ENCODE measurements at regions not wholly inside any gene's neighbourhood (a gene's known extent, or its start where the extent isn't known, plus 50 kb on each side); places are given as distances from the start of the nearest gene placed in this dataset.

DNA sequence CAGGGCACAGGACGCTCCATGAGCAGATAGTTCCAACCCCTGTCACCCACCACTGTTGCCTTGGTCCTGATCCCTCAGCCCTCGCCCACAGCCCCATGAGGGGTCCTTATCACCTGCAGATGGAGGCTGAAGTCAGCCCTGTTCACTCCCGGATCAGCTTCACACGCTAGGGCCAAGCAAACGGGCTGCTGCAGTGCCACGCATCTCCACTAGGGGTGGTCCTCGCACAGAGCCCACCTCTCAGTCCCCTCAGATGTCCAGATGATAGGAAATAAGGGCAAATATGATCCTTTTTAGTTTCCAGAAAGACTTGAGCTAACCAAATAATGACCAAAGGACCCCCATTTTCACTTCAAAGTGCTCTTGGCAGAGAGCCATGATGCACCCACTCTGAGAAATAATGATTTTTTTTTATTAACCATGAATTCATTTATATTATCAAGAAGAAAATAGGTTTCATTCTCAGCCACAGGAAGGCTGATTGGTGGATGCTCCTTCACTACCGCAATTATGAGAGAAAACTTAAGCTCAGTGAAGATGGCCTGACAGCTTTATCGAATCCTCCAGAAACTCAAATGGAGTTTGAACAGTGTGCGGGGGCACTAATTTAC is 71.9 kb upstream of the KLHL29 start:
- CTCF ChIA-PET = interaction anchor here (0.6 to 1.4 kb wide), 5 partner anchors 9 to 865 kb away, joined by 3 to 6 read pairs (median 4); no protein-coding TSS in a partner anchor
- POLR2A ChIA-PET = no interaction called here
- TF ChIP-seq ARNT (IDR thresholded peaks at IDR 0.05) (no peak), CTBP1 (IDR thresholded peaks at IDR 0.05; ENCODE audit: borderline replicate concordance) (no peak), SP1 (IDR thresholded peaks at IDR 0.05) (no peak), ELF4 (IDR thresholded peaks at IDR 0.05) (no peak), HDGF (IDR thresholded peaks at IDR 0.05; ENCODE audit: borderline replicate concordance) (no peak), LEF1 (IDR thresholded peaks at IDR 0.05; ENCODE audit: borderline replicate concordance) (no peak), FOXM1 (IDR thresholded peaks at IDR 0.05; ENCODE audit: borderline replicate concordance) (no peak), SUZ12 (IDR thresholded peaks at IDR 0.05) (no peak), L3MBTL2 (conservative IDR thresholded peaks at IDR 0.05) (no peak), FOXK2 (IDR thresholded peaks at IDR 0.05) (no peak), ZNF384 (IDR thresholded peaks at IDR 0.05) (no peak), BHLHE40 (IDR thresholded peaks at IDR 0.05; ENCODE audit: borderline replicate concordance) (no peak), FOXA1 (IDR thresholded peaks at IDR 0.05) (no peak), TARDBP (IDR thresholded peaks at IDR 0.05) (no peak), NFRKB (IDR thresholded peaks at IDR 0.05) (no peak)
- TF ChIP-seq, protein P1, sequence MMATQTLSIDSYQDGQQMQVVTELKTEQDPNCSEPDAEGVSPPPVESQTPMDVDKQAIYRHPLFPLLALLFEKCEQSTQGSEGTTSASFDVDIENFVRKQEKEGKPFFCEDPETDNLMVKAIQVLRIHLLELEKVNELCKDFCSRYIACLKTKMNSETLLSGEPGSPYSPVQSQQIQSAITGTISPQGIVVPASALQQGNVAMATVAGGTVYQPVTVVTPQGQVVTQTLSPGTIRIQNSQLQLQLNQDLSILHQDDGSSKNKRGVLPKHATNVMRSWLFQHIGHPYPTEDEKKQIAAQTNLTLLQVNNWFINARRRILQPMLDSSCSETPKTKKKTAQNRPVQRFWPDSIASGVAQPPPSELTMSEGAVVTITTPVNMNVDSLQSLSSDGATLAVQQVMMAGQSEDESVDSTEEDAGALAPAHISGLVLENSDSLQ (IDR thresholded peaks at IDR 0.05) = no peak
- DNase-seq (ENCODE audit: extremely low spot score) = peak; percentile 79

DNA sequence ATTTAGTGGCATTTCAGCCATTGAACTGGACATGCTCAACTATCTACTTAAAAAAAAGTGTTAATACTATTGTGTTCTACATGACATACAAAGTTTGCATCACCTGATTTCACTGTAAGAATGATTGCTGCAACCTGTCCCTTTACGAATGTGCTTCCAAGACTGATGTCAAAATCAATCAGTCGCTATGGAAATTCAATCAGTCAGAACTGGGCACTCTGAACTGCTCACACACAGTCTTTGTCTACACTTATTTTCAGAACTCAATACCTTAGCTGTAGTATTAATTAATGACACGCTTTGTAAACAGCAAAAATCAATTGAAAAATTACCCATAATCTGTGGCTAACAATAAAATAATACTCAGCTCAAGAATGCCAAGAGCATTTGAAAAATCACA is 70.3 kb upstream of the KLHL29 start:
- TF ChIP-seq ZNF384 (IDR thresholded peaks at IDR 0.05) = no peak
- no peak for TF ChIP-seq FOXA1 (IDR thresholded peaks at IDR 0.05)
- TF ChIP-seq ELF4 (IDR thresholded peaks at IDR 0.05) = no peak
- no peak for TF ChIP-seq TARDBP (IDR thresholded peaks at IDR 0.05)
- no peak for TF ChIP-seq FOXM1 (IDR thresholded peaks at IDR 0.05; ENCODE audit: borderline replicate concordance)
- TF ChIP-seq SUZ12 (IDR thresholded peaks at IDR 0.05) = no peak
- no peak for TF ChIP-seq BHLHE40 (IDR thresholded peaks at IDR 0.05; ENCODE audit: borderline replicate concordance)
- TF ChIP-seq HDGF (IDR thresholded peaks at IDR 0.05; ENCODE audit: borderline replicate concordance) = no peak
- no peak for TF ChIP-seq LEF1 (IDR thresholded peaks at IDR 0.05; ENCODE audit: borderline replicate concordance)
- TF ChIP-seq NFRKB (IDR thresholded peaks at IDR 0.05) = no peak
- TF ChIP-seq CTBP1 (IDR thresholded peaks at IDR 0.05; ENCODE audit: borderline replicate concordance) = no peak
- TF ChIP-seq L3MBTL2 (conservative IDR thresholded peaks at IDR 0.05) = no peak
- TF ChIP-seq, protein P1 (IDR thresholded peaks at IDR 0.05) = no peak
- no peak for TF ChIP-seq FOXK2 (IDR thresholded peaks at IDR 0.05)
- ChIA-PET CTCF (no interaction called here), POLR2A (no interaction called here)
- no peak for DNase-seq (ENCODE audit: extremely low spot score)

DNA sequence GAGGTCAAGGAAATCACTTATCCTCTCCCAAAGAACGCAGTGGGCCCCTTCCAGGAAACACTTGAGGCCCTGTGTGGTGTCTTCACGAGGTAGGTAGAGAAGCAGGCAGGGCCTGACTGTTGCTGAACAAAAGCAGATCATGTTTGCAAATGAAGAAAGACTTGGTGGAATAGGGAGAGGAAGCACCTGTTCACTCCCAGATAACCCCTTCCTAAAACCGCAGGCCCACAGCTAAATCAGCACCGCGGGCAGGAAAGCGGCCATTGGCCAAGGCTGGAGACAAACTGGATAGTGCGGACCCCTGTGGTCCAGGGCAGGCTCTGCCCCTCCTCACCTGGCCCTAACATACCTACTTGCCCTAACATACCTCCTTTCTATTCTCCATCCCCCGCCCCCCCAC is 64.9 kb upstream of the KLHL29 start:
- POLR2A ChIA-PET = no interaction called here
- no peak for DNase-seq (ENCODE audit: extremely low spot score)
- CTCF ChIA-PET = no interaction called here
- no peak for TF ChIP-seq LEF1 (IDR thresholded peaks at IDR 0.05; ENCODE audit: borderline replicate concordance)
- TF ChIP-seq ZNF384 (IDR thresholded peaks at IDR 0.05) = no peak
- TF ChIP-seq FOXA1 (IDR thresholded peaks at IDR 0.05) = no peak
- TF ChIP-seq ELF4 (IDR thresholded peaks at IDR 0.05) = no peak
- no peak for TF ChIP-seq CTBP1 (IDR thresholded peaks at IDR 0.05; ENCODE audit: borderline replicate concordance)
- TF ChIP-seq FOXM1 (IDR thresholded peaks at IDR 0.05; ENCODE audit: borderline replicate concordance) = no peak
- no peak for TF ChIP-seq L3MBTL2 (conservative IDR thresholded peaks at IDR 0.05)
- TF ChIP-seq SUZ12 (IDR thresholded peaks at IDR 0.05) = no peak
- no peak for TF ChIP-seq SP1 (IDR thresholded peaks at IDR 0.05)
- TF ChIP-seq BHLHE40 (IDR thresholded peaks at IDR 0.05; ENCODE audit: borderline replicate concordance) = no peak
- no peak for TF ChIP-seq FOXK2 (IDR thresholded peaks at IDR 0.05)
- no peak for TF ChIP-seq ARNT (IDR thresholded peaks at IDR 0.05)
- TF ChIP-seq HDGF (IDR thresholded peaks at IDR 0.05; ENCODE audit: borderline replicate concordance) = no peak
- TF ChIP-seq TARDBP (IDR thresholded peaks at IDR 0.05) = no peak
- TF ChIP-seq, protein P1 (IDR thresholded peaks at IDR 0.05) = no peak
- no peak for TF ChIP-seq NFRKB (IDR thresholded peaks at IDR 0.05)

- TF ChIP-seq SP1 (IDR thresholded peaks at IDR 0.05) (no peak), L3MBTL2 (conservative IDR thresholded peaks at IDR 0.05) (no peak), HDGF (IDR thresholded peaks at IDR 0.05; ENCODE audit: borderline replicate concordance) (no peak), SUZ12 (IDR thresholded peaks at IDR 0.05) (no peak), FOXM1 (IDR thresholded peaks at IDR 0.05; ENCODE audit: borderline replicate concordance) (no peak), ARNT (IDR thresholded peaks at IDR 0.05) (no peak), FOXA1 (IDR thresholded peaks at IDR 0.05) (no peak), TARDBP (IDR thresholded peaks at IDR 0.05) (no peak), NFRKB (IDR thresholded peaks at IDR 0.05) (no peak)
- CTCF ChIA-PET = no interaction called here
- DNase-seq (ENCODE audit: extremely low spot score) = no peak
- POLR2A ChIA-PET = no interaction called here
Measured at GRCh38 chr2:23321751-23322150, 63.2 kb upstream of the KLHL29 start.

DNA sequence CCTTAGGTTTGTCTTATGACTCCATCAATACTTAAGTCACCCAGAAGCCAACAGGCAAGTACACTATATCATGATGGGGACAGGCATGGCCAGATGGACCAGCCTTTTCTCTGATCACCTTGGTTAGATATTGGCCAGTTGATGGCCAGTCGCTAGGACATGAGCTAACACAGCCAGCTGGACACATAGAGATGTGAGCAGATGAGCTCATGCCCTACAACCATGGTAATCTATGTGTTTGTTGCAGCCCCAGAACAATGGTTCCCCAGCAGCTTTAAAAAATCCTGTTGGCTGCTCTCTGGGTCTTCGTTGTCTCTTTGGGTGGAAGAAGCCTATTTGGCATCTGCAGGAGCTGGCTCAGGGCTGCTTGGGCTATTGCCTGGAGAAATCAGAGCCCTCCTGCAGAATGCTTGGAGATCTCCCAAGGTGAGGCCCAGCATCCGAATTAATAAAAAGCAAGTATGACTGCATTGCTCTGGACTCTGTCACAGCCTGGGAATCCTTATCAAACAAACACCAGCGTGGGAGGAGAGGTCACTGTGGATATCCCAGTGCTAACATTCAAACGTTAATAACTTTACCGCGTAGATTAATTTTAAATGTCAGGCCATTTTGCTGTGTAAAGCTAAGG is 62.3 kb upstream of the KLHL29 start:
- POLR2A ChIA-PET = no interaction called here
- CTCF ChIA-PET = no interaction called here
- TF ChIP-seq LEF1 (IDR thresholded peaks at IDR 0.05; ENCODE audit: borderline replicate concordance) (no peak), HDGF (IDR thresholded peaks at IDR 0.05; ENCODE audit: borderline replicate concordance) (no peak), TARDBP (IDR thresholded peaks at IDR 0.05) (no peak), BHLHE40 (IDR thresholded peaks at IDR 0.05; ENCODE audit: borderline replicate concordance) (no peak), NFRKB (IDR thresholded peaks at IDR 0.05) (no peak), L3MBTL2 (conservative IDR thresholded peaks at IDR 0.05) (no peak), FOXA1 (IDR thresholded peaks at IDR 0.05) (no peak), SP1 (IDR thresholded peaks at IDR 0.05) (no peak), FOXM1 (IDR thresholded peaks at IDR 0.05; ENCODE audit: borderline replicate concordance) (no peak), CTBP1 (IDR thresholded peaks at IDR 0.05; ENCODE audit: borderline replicate concordance) (no peak), SUZ12 (IDR thresholded peaks at IDR 0.05) (no peak), ZNF384 (IDR thresholded peaks at IDR 0.05) (no peak), ARNT (IDR thresholded peaks at IDR 0.05) (no peak), FOXK2 (IDR thresholded peaks at IDR 0.05) (no peak), ELF4 (IDR thresholded peaks at IDR 0.05) (no peak)
- TF ChIP-seq, protein P1 (IDR thresholded peaks at IDR 0.05) = no peak
- no peak for DNase-seq (ENCODE audit: extremely low spot score)
